K562 (cell line): ENCODE measurements at regions not wholly inside any gene's neighbourhood (a gene's known extent, or its start where the extent isn't known, plus 50 kb on each side); places are given as distances from the start of the nearest gene placed in this dataset.

Source experiments
- ATAC-seq: fragments of 200-7000 bp; cut with Tn5 transposase; 3 replicates; pipeline ENCODE4 v1.9.1; 2020; ENCODE audit warnings: moderate library complexity
- BruUV-seq: library from RNA; stranded (reverse); fragments of 400-500 nt; replicated peaks from 2 replicates; lab custom pipeline; 2021; lab: Mats Ljungman, UMichigan
- CTCF ChIA-PET: fragments of 300-600 bp; formaldehyde crosslinking; extraction: SDS; loops from one replicate; lab custom pipeline; 2021; ENCODE audit warnings: low intra/inter-chr PET ratio; lab: Yijun Ruan, JAX
- POLR2A ChIA-PET: fragments of 300-600, 350-650 bp; sonication (Branson Sonifier 250); formaldehyde crosslinking; extraction: SDS; loops from one replicate; lab custom pipeline; 2021; ENCODE audit warnings: antibody characterized with exemption, inconsistent platforms; lab: Yijun Ruan, JAX
- DNase-seq, 4 experiments: peaks; one replicate each; pipeline versions ENCODE4 v3.0.0 to v3.0.0-alpha.2; 2011 to 2018; ENCODE audit warnings: low spot score in 3 of 4, mixed read lengths in 3 of 4; ENCODE audit errors: extremely low read depth in 1 of 4
- FAIRE-seq: peaks from 2 replicates; lab custom pipeline; 2011; peaks lifted over from hg19 to GRCh38; lab: Jason Lieb, UNC
- H2AFZ ChIP-seq: 2 replicates; pipeline ENCODE4 v1.6.0; 2011; ENCODE audit warnings: low read depth, low read length, control low read depth, inconsistent platforms
- H3K27ac ChIP-seq: fragments of 200-600 bp; 3 replicates; pipeline ENCODE4 v1.8.0; 2011; ENCODE audit warnings: low read depth, mild to moderate bottlenecking, control low read depth, inconsistent platforms, low read length, moderate library complexity, mixed read lengths; ENCODE audit errors: extremely low read depth
- H3K27me3 ChIP-seq, 2 experiments: fragments of 300-600 bp in 1 of 2; 2 replicates in 1 of 2; 3 replicates in 1 of 2; pipeline versions ENCODE4 v1.6.0 to v1.8.0; 2011; ENCODE audit warnings: inconsistent platforms in 2 of 2, low read length in 2 of 2, mild to moderate bottlenecking in 1 of 2, mixed read lengths in 1 of 2, moderate library complexity in 1 of 2; ENCODE audit not compliant: control insufficient read depth in 2 of 2, insufficient read depth in 2 of 2
- H3K36me3 ChIP-seq: fragments of 300-600 bp; 3 replicates; pipeline ENCODE4 v1.8.0; 2011; ENCODE audit warnings: mild to moderate bottlenecking, low read length, inconsistent platforms; ENCODE audit not compliant: control insufficient read depth, insufficient read depth
- H3K4me1 ChIP-seq, 2 experiments: fragments of 200-600 bp in 1 of 2; replicated peaks in 1 of 2; 2 replicates in 1 of 2; 3 replicates in 1 of 2; pipeline versions ENCODE4 v1.5.1 to v1.8.0; 2011; ENCODE audit warnings: inconsistent platforms in 2 of 2, low read length in 2 of 2, mild to moderate bottlenecking in 1 of 2, mixed read lengths in 1 of 2, moderate library complexity in 1 of 2; ENCODE audit not compliant: control insufficient read depth in 2 of 2, insufficient read depth in 2 of 2
- H3K4me2 ChIP-seq: 2 replicates; pipeline ENCODE4 v1.6.1; 2011; ENCODE audit warnings: low read length, control low read depth, inconsistent platforms, mixed read lengths; ENCODE audit not compliant: insufficient read depth
- H3K4me3 ChIP-seq: fragments of 200-600 bp; sonication (generic), shearing (Covaris generic); 2 replicates; pipeline ENCODE4 v1.5.1; 2016; ENCODE audit warnings: control low read depth, inconsistent platforms
- H3K79me2 ChIP-seq: fragments of 200-600 bp; 3 replicates; pipeline ENCODE4 v1.8.0; 2011; ENCODE audit warnings: low read length, inconsistent platforms; ENCODE audit not compliant: control insufficient read depth, insufficient read depth
- H3K9ac ChIP-seq, 2 experiments: 2 replicates each; pipeline versions ENCODE4 v1.6.0 to v1.6.1; 2011; ENCODE audit warnings: low read depth in 2 of 2, low read length in 2 of 2, control low read depth in 1 of 2, inconsistent platforms in 1 of 2, mild to moderate bottlenecking in 1 of 2, mixed read lengths in 1 of 2; ENCODE audit not compliant: insufficient read depth in 1 of 2
- H3K9me1 ChIP-seq: one replicate; pipeline ENCODE4 v1.6.0; 2011; ENCODE audit warnings: inconsistent platforms, mild to moderate bottlenecking, low read length, moderate library complexity; ENCODE audit not compliant: control insufficient read depth, insufficient read depth
- H3K9me3 ChIP-seq: replicated peaks from 2 replicates; pipeline ENCODE4 v1.5.1; 2011; ENCODE audit warnings: low read depth, low read length, inconsistent platforms; ENCODE audit not compliant: control insufficient read depth, insufficient read depth
- H4K20me1 ChIP-seq: replicated peaks from 2 replicates; pipeline ENCODE4 v1.6.1; 2011; ENCODE audit warnings: low read length, inconsistent platforms, mixed read lengths; ENCODE audit not compliant: control insufficient read depth, insufficient read depth
- CREBBP ChIP-seq: IDR thresholded peaks from one replicate; pipeline ENCODE4 v1.6.1; 2012; ENCODE audit warnings: low read depth, mild to moderate bottlenecking, control low read depth, inconsistent platforms, low read length
- E2F4 ChIP-seq: sonication (generic); formaldehyde crosslinking; IDR thresholded peaks from 2 replicates; pipeline ENCODE4 v1.8.0; 2022; ENCODE audit warnings: mild to moderate bottlenecking, low read depth, missing genetic modification reagents
- HMG20A ChIP-seq: fragments of 450-650 bp; formaldehyde crosslinking; conservative IDR thresholded peaks from 2 replicates; pipeline ENCODE4 v1.4.0; 2020; ENCODE audit warnings: mild to moderate bottlenecking, mixed read lengths
- MAFG ChIP-seq: fragments of 450-650 bp; conservative IDR thresholded peaks from 2 replicates; pipeline ENCODE4 v1.6.1; 2016; ENCODE audit warnings: missing genetic modification characterization, missing compliant biosample characterization
- NCOA2 ChIP-seq, 2 experiments: fragments of 450-650 bp; IDR thresholded peaks; 2 replicates each; pipeline ENCODE4 v1.6.1; 2018; ENCODE audit warnings: mild to moderate bottlenecking in 2 of 2, moderate library complexity in 1 of 2; ENCODE audit not compliant: partially characterized antibody in 2 of 2
- NELFE ChIP-seq: IDR thresholded peaks from 2 replicates; pipeline ENCODE4 v1.6.1; 2011; ENCODE audit warnings: mild to moderate bottlenecking; ENCODE audit not compliant: insufficient read depth, insufficient read length
- PRMT5 ChIP-seq: sonication (generic); formaldehyde crosslinking; IDR thresholded peaks from 2 replicates; pipeline ENCODE4 v1.5.0; 2020; ENCODE audit warnings: missing genetic modification reagents
- RAD21 ChIP-seq, 2 experiments: fragments of 250-450 bp in 1 of 2; fragments of 450-650 bp in 1 of 2; sonication (Bioruptor Pico) in 1 of 2; formaldehyde crosslinking in 1 of 2; IDR thresholded peaks in 1 of 2; conservative IDR thresholded peaks in 1 of 2; 2 replicates each; pipeline versions ENCODE4 v1.4.0 to v1.8.0; 2020 to 2022; ENCODE audit warnings: mild to moderate bottlenecking in 2 of 2, moderate library complexity in 1 of 2
- RBM25 ChIP-seq: fragments of 200-400 bp; formaldehyde crosslinking; IDR thresholded peaks from 2 replicates; pipeline ENCODE4 v1.6.1; 2018; ENCODE audit warnings: low read length, low read depth, moderate library complexity; ENCODE audit not compliant: severe bottlenecking
- RFX5 ChIP-seq: IDR thresholded peaks from 2 replicates; pipeline ENCODE4 v1.6.1; 2011; ENCODE audit warnings: low read depth, mild to moderate bottlenecking, improper control_type of control experiment, low read length
- SRSF1 ChIP-seq: fragments of 200-400 bp; formaldehyde crosslinking; IDR thresholded peaks from 2 replicates; pipeline ENCODE4 v1.6.1; 2017; ENCODE audit warnings: mild to moderate bottlenecking, low read depth, low read length, moderate library complexity
- THAP7 ChIP-seq: fragments of 250-450 bp; sonication (Bioruptor Pico); IDR thresholded peaks from 2 replicates; pipeline ENCODE4 v1.5.0; 2021
- WHSC1 ChIP-seq: IDR thresholded peaks from one replicate; pipeline ENCODE4 v1.6.1; 2012; ENCODE audit warnings: low read length, control low read depth, inconsistent platforms
- ZBTB1 ChIP-seq: sonication (generic); formaldehyde crosslinking; IDR thresholded peaks from 2 replicates; pipeline ENCODE4 v1.8.1; 2023; ENCODE audit warnings: missing genetic modification reagents, low read depth, mild to moderate bottlenecking, borderline replicate concordance
- ZBTB8A ChIP-seq: fragments of 450-650 bp; IDR thresholded peaks from 2 replicates; pipeline ENCODE4 v1.6.1; 2018; ENCODE audit warnings: mild to moderate bottlenecking, moderate library complexity; ENCODE audit not compliant: partially characterized antibody
- ZNF717 ChIP-seq: fragments of 250-450 bp; sonication (Bioruptor Pico); IDR thresholded peaks from 2 replicates; pipeline ENCODE4 v1.5.0; 2021
- WGBS: fragments of 100-300 bp; shearing (Covaris generic); methylation state at CpG from one replicate; pipeline ENCODE4 v1.1.6; 2016; ENCODE audit warnings: low coverage, mixed read lengths; ENCODE audit not compliant: insufficient coverage; ENCODE audit errors: missing lambda C conversion rate; 5-methylcytosine and 5-hydroxymethylcytosine counted together
- in situ Hi-C: fragments of 300-500 bp; cut with MboI; formaldehyde crosslinking; loops from 4 replicates; pipeline ENCODE4 v1.15.0; 2018; ENCODE audit warnings: inconsistent platforms, mixed read lengths
- intact Hi-C: fragments of 100-400 bp; cut with micrococcal nuclease; formaldehyde crosslinking; loops from 2 replicates; pipeline ENCODE4 v1.14.2; 2022

- H3K4me2 ChIP-seq, result no peak overlapping the region
- POLR2A ChIA-PET, result no interaction called here
- H3K27ac ChIP-seq, result no peak overlapping the region
- no peaks in the 10 kb centered on the region for H3K79me2 ChIP-seq
- CTCF ChIA-PET, result no interaction called here
- H2AFZ ChIP-seq, result no peak overlapping the region
- intact Hi-C loops (no loop called here), in situ Hi-C loops (no loop called here)
- no peaks in the 10 kb centered on the region for H3K9me3 ChIP-seq
- peaks cover under 1% of the 10 kb centered on the region; the same call in 1 of the 2 replicates for H4K20me1 ChIP-seq
- no peaks in the 10 kb centered on the region; a peak in 1 of 5 replicates for H3K4me1 ChIP-seq
- BruUV-seq, result no TSS peak
- no peak for DNase-seq
- H3K36me3 ChIP-seq, result no peaks in the 10 kb centered on the region
- H3K4me3 ChIP-seq, result no peak overlapping the region
- TF ChIP-seq RFX5 (no peak), CREBBP (no peak), NELFE (no peak), ZBTB8A (no peak), HMG20A (no peak)
- no peak for FAIRE-seq
- H3K9me1 ChIP-seq, result no peaks in the 10 kb centered on the region
- ATAC-seq, result no peak
- 2% methylated on average over 9 of the region's 9 CpGs for WGBS
- peaks cover 2 to 18% of the 10 kb centered on the region in 2 experiments for H3K27me3 ChIP-seq
- H3K9ac ChIP-seq, result no peak overlapping the region
Measured at GRCh38 chr5:2266641-2267240, 384.0 kb upstream of the IRX4 start.

- Histone ChIP-seq H4K20me1 (peaks cover 8% of the 10 kb centered on the region; the same call in 1 of the 2 replicates), H3K4me3 (no peak overlapping the region), H2AFZ (no peak overlapping the region), H3K36me3 (no peaks in the 10 kb centered on the region), H3K9ac (no peak overlapping the region), H3K27ac (no peak overlapping the region), H3K4me1 (no peaks in the 10 kb centered on the region; a peak in 1 of 5 replicates), H3K9me3 (no peaks in the 10 kb centered on the region), H3K9me1 (no peaks in the 10 kb centered on the region), H3K27me3 (peaks cover 9 to 27% of the 10 kb centered on the region in 2 experiments), H3K79me2 (no peaks in the 10 kb centered on the region), H3K4me2 (no peak overlapping the region)
- DNase-seq (no peak), FAIRE-seq (no peak), ATAC-seq (no peak)
- ChIA-PET POLR2A (no interaction called here), CTCF (no interaction called here)
- intact Hi-C loops, result no loop called here
- 0% methylated on average over 11 of the region's 11 CpGs for WGBS
- in situ Hi-C loops, result no loop called here
- no TSS peak for BruUV-seq
- TF ChIP-seq MAFG (tag) (no peak), RBM25 (no peak), THAP7 (CRISPR knock-in tag) (no peak), ZBTB1 (CRISPR knock-in tag) (no peak), PRMT5 (CRISPR knock-in tag) (no peak), RAD21 (CRISPR knock-in tag; conservative IDR thresholded peaks at IDR 0.05 in 1 of 2, IDR thresholded peaks at IDR 0.05 in 1 of 2) (no peak), SRSF1 (no peak), ZNF717 (CRISPR knock-in tag) (no peak), E2F4 (CRISPR knock-in tag) (no peak), WHSC1 (no peak), NCOA2 (IDR thresholded peaks at IDR 0.05; ENCODE audit: partially characterized antibody in 2 of 2) (no peak), ZBTB8A (no peak)
Measured at GRCh38 chr5:2265341-2265740, 382.6 kb upstream of the IRX4 start.
